C4-2B (cell line): ENCODE measurements at regions not wholly inside any gene's neighbourhood (a gene's known extent, or its start where the extent isn't known, plus 50 kb on each side); places are given as distances from the start of the nearest gene placed in this dataset.

Source experiments
- H3K27ac ChIP-seq: fragments of 450-650 bp; 2 replicates; pipeline ENCODE4 v1.5.1; 2017
- ZFX ChIP-seq: fragments of 450-650 bp; IDR thresholded peaks from 2 replicates; pipeline ENCODE4 v1.6.1; 2017
- TF ChIP-seq, protein P1 (sequence below): fragments of 450-650 bp; conservative IDR thresholded peaks from 2 replicates; pipeline ENCODE4 v1.5.1; 2017; ENCODE audit warnings: mild to moderate bottlenecking

DNA sequence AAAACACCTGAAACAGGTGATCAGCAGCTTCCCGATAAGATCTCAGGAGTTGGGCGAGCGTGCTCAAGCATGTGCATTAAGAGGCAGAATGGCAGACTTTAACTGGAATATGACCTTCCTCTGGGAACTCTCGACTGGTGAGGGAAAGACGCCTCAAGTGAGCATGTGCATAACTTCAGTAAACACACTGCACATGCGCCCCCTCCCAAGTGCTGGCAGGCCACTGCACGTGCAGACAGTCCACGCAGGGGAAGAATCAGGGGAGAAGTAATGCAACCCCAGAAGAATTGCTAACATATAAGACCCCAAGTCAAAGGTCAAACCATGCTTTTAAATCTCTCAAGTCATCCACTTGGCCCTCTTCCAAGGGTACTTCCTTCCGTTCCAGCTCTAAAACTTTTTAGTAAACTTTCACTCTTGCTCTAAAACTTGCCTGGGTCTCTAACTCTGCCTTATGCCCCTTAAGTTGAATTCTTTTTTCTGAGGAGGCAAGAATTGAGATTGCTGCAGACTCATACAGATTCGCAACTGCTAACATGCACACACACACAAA, 541.0 kb downstream of the TNS3 start:
- no peak for TF ChIP-seq ZFX
- TF ChIP-seq, protein P1, sequence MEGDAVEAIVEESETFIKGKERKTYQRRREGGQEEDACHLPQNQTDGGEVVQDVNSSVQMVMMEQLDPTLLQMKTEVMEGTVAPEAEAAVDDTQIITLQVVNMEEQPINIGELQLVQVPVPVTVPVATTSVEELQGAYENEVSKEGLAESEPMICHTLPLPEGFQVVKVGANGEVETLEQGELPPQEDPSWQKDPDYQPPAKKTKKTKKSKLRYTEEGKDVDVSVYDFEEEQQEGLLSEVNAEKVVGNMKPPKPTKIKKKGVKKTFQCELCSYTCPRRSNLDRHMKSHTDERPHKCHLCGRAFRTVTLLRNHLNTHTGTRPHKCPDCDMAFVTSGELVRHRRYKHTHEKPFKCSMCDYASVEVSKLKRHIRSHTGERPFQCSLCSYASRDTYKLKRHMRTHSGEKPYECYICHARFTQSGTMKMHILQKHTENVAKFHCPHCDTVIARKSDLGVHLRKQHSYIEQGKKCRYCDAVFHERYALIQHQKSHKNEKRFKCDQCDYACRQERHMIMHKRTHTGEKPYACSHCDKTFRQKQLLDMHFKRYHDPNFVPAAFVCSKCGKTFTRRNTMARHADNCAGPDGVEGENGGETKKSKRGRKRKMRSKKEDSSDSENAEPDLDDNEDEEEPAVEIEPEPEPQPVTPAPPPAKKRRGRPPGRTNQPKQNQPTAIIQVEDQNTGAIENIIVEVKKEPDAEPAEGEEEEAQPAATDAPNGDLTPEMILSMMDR, result no peak
- no peak overlapping the region; the same call in 1 of the 2 replicates for H3K27ac ChIP-seq

DNA sequence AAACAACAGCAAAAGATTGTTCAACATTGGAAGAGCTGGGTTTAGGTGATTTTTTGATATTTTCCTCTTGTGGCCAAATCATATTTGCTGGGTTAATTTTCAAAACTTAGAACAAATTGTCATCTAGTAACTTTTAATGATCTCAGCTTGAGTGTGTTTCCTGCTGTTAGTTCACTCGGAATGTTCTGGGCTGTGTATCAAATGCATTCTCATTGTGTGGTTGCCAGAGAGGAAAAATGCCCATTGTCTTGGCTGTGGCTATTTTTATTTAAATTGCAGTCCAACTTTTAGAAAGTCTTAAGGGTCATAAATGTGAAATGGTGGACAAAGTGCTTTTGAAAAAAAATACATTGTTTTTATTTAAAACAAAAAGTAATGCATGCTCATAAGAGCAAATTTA, 542.0 kb downstream of the TNS3 start:
- TF ChIP-seq, protein P1, result no peak
- no peak for TF ChIP-seq ZFX
- peak overlapping the region; percentile 34; the same call in 1 of the 2 replicates for H3K27ac ChIP-seq

DNA sequence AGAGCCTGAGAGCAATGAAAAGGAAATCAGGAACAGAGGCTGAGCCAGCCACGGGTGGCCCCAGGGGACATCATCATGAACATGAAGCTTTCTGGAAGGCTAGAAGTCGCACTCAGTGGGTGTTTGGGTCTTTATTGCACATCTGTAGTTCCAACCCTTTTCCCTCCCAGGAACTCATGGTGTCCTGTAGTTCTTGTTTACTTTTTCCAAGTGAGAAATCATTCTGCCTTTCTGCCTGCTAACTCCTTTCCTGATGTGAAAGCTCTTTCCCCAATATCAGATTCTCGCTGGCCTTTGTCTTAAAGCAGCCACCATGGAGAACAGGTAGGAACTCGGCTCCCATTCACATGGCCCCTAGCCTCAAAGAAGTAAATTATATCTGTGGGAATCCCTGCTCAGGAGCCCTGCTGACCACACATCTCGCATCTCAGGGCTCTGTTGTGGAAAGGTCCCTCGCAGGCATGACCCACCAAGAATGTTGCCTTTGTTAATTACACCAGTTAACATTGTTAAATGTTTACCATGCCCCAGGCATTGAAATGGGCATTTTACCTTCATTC, 542.7 kb downstream of the TNS3 start:
- H3K27ac ChIP-seq, result peak overlapping the region; percentile 34; the same call in 1 of the 2 replicates
- TF ChIP-seq, protein P1, result no peak
- TF ChIP-seq ZFX, result no peak

DNA sequence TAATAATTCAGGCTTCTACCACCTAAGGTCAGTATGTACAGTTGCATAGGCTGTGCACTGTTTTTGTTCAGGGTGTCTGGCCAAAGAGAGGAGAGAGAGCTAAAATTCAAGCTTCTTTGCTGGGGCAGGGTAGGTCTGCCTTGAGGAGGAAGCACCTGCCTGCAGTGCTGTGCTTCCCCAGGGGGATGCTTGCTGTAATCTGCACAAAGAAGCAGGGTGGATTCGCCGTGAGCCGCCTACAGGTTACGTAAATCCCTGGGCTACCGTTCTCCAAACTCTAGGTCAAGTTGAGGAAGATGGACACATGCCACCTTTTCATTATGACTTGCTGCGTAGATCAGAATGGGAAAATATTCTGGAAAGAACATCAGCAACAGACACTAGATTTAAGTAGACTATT, 543.3 kb downstream of the TNS3 start:
- TF ChIP-seq ZFX, result no peak
- TF ChIP-seq, protein P1, result no peak
- no peak overlapping the region for H3K27ac ChIP-seq

DNA sequence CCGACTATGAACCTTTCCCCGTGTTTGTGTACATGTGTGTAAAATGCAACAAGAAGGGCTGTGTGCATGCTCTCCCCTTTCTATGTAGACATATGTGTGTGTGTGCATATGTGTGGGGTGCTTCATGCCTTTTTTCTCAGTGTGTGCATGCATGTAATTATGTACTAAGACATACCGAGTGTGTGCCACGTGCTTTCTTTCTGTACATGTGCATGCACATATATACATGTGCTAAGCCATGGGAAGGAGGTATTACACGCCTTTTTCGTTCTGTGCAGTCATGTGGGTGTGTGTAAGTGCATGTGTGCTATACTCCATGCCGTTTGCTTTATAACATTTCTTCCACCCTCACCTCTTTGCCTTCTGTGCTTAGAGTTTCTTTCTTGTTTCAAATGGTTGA, 544.3 kb downstream of the TNS3 start:
- no peak for TF ChIP-seq ZFX
- TF ChIP-seq, protein P1, result no peak
- H3K27ac ChIP-seq, result no peak overlapping the region

DNA sequence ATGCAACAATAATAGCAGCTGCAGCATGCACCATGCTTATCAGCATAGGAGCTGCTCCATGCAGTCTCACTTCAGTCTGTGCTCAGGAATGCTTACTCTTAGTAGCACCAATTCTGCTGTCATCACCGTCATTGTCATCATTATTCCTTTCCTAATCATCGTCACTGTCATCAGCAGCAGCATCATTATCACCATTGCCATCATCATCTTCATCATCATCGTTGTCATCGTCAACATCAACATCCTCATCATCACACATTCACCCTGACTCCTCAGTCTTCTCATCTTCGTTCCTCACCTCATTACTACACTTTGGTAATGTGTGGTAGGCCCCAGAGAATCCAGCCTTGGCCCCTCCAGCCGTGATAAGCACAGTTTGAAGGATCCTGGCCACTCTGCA, 545.0 kb downstream of the TNS3 start:
- no peak overlapping the region for H3K27ac ChIP-seq
- no peak for TF ChIP-seq ZFX
- TF ChIP-seq, protein P1, result no peak

DNA sequence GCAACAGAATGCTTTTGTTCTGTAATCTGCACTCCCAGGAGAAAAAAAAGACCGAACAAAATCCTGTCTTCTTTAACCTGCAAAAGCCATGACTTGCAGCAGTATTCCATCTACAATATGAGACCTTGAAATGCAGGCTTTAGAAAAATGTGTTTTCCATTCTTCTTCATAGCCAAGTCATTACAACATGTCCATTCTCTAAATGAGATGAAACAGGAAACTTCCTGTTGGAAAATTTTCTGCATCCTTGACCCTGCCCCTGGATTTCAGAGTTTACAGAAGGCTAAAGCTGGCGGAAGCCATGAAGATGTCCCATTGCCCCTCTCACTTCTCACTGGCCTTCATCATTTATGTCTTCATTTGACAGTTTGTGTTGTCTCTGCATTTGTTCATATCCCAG, 546.4 kb downstream of the TNS3 start:
- no peak overlapping the region for H3K27ac ChIP-seq
- TF ChIP-seq, protein P1, result no peak
- TF ChIP-seq ZFX, result no peak
